BE2C (cell line): ENCODE measurements at regions not wholly inside any gene's neighbourhood (a gene's known extent, or its start where the extent isn't known, plus 50 kb on each side); places are given as distances from the start of the nearest gene placed in this dataset.

ENCODE experiments used
- DNase-seq: peaks from one replicate; pipeline ENCODE4 v3.0.0-alpha.2; 2020
- H3K27me3 ChIP-seq: fragments of 250-450 bp; sonication (Bioruptor Pico); 2 replicates; pipeline ENCODE4 v1.5.1; 2020; ENCODE audit warnings: mild to moderate bottlenecking
- H3K36me3 ChIP-seq: fragments of 250-450 bp; sonication (Bioruptor Pico); 2 replicates; pipeline ENCODE4 v1.5.1; 2020; ENCODE audit warnings: mild to moderate bottlenecking
- H3K4me1 ChIP-seq: fragments of 250-450 bp; sonication (Bioruptor Pico); 2 replicates; pipeline ENCODE4 v1.5.1; 2020
- H3K4me3 ChIP-seq: 2 replicates; pipeline ENCODE4 v1.5.1; 2011; ENCODE audit warnings: low read depth, low read length
- H3K9me3 ChIP-seq: fragments of 250-450 bp; sonication (Bioruptor Pico); 2 replicates; pipeline ENCODE4 v1.5.1; 2020
- TF ChIP-seq, protein P1 (sequence below): IDR thresholded peaks from 2 replicates; pipeline ENCODE4 v1.5.1; 2012; ENCODE audit warnings: mild to moderate bottlenecking, low read depth, low read length

DNA sequence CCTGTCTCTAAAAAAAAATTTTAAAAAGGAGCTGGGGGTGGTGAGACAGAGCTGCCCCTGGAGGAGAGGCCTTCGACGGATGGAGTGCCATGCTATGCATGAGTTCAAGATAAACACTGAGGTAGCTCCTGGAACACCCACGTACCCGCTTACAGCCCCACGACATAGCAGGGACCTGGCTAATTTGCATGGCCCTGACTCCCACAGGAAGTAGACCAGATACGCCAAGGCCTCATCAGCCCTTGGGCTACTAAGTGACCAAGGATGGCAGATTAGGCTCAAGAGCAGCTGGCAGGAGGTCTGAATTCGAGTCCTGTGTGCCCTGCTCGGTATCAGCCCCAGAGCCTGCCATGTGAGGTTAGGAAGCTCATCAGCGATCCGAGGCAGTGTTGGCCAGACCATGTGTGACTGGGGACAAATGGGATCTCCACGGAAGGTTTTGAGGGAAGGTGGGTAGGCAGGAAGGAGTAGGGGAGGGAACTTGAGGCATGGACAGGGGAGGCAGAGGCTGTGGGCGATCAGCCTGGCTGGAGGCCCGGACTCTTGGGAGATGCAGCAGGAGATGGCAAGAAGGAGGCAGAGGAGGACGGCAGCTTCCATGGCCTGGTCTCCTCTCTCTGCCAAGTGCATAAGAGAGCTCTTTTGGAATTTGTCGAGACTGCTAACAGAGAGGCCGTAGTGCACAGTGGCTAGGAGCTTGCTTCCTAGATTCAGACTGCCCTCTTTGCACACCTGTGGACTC is 218.3 kb downstream of the GLI2 start:
- H3K36me3 ChIP-seq = no peaks in the 10 kb centered on the region
- DNase-seq = no peak
- H3K27me3 ChIP-seq = no peaks in the 10 kb centered on the region
- H3K4me1 ChIP-seq = peaks cover 5% of the 10 kb centered on the region
- H3K4me3 ChIP-seq = no peak overlapping the region
- H3K9me3 ChIP-seq = no peaks in the 10 kb centered on the region
- TF ChIP-seq, protein P1, sequence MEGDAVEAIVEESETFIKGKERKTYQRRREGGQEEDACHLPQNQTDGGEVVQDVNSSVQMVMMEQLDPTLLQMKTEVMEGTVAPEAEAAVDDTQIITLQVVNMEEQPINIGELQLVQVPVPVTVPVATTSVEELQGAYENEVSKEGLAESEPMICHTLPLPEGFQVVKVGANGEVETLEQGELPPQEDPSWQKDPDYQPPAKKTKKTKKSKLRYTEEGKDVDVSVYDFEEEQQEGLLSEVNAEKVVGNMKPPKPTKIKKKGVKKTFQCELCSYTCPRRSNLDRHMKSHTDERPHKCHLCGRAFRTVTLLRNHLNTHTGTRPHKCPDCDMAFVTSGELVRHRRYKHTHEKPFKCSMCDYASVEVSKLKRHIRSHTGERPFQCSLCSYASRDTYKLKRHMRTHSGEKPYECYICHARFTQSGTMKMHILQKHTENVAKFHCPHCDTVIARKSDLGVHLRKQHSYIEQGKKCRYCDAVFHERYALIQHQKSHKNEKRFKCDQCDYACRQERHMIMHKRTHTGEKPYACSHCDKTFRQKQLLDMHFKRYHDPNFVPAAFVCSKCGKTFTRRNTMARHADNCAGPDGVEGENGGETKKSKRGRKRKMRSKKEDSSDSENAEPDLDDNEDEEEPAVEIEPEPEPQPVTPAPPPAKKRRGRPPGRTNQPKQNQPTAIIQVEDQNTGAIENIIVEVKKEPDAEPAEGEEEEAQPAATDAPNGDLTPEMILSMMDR = no peak

DNA sequence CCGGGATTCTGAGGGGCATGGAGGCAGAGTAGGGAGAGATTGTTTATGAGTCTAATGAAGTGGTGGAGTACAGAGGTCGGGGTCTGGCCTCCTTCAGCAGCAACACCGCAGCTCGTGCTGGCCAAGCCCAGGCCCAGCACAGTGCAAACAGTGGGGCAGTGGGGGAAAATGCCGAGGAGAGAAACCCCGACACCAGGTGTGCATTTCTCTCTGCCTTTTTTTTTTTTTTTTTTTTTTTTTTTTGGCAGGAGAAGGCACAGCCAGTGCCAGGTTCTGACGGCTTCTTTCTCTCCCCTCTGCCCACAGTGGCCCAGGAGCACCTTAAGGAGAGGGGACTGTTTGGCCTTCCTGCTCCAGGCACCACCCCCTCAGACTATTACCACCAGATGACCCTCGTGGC is 219.3 kb downstream of the GLI2 start:
- DNase-seq = no peak
- Histone ChIP-seq H3K27me3 (no peaks in the 10 kb centered on the region), H3K36me3 (no peaks in the 10 kb centered on the region), H3K4me3 (no peak overlapping the region), H3K4me1 (no peaks in the 10 kb centered on the region), H3K9me3 (no peaks in the 10 kb centered on the region)
- TF ChIP-seq, protein P1 = no peak

DNA sequence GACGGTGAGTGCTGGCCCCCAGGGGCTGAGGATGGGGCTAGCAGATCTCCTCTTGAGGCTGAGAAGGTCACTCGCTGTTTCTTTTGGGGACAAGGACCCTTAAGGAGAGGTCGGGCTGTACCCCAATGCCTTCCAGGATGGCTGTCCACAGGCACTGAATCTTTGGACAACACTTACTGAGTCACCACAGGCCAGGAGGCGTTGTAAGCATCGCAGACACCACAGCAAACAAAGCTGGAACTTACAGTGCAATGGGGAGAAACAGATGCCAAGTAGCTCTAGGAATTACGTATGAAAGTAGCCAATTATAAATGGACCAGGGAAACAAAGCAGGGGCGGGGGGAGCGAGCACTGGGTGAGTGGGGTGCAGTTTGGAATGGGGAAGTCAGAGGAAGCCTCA is 219.8 kb downstream of the GLI2 start:
- H3K36me3 ChIP-seq = no peaks in the 10 kb centered on the region
- H3K4me3 ChIP-seq = no peak overlapping the region
- TF ChIP-seq, protein P1 = no peak
- no peaks in the 10 kb centered on the region for H3K27me3 ChIP-seq
- H3K9me3 ChIP-seq = no peaks in the 10 kb centered on the region
- no peaks in the 10 kb centered on the region for H3K4me1 ChIP-seq
- no peak for DNase-seq

DNA sequence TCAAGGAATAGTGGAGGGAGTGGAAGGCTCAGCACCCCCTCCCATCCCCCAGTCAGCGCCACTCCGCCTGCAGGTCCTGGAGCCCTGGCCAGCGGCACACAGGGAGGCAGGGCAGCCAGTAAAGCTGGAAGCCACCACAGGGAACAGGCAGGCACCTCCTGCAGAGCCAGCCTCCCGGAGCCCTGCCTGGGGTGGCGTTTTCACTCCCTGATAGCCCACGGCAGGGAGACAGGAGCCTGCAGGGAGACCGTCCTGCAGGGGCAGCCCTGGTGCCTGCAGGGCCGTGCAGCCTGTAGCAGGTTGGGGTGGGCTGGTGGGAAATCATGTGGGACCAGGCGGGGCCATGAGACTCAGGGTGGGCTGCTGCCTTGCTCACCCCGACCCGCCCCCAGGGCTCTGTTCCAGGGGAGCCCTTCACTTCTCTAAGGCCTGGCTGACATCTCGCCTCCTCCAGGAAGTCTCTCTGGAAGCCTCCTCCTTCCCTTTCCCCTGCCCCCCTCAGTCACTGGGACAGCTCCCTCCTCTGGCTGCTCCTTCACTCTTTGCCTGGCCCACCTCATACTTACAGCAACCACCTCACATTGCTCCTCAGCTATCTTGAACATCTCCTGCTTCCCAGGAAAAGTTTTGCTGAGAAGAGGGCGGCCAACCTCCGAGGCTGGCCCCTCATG is 221.0 kb downstream of the GLI2 start:
- H3K36me3 ChIP-seq = no peaks in the 10 kb centered on the region

DNA sequence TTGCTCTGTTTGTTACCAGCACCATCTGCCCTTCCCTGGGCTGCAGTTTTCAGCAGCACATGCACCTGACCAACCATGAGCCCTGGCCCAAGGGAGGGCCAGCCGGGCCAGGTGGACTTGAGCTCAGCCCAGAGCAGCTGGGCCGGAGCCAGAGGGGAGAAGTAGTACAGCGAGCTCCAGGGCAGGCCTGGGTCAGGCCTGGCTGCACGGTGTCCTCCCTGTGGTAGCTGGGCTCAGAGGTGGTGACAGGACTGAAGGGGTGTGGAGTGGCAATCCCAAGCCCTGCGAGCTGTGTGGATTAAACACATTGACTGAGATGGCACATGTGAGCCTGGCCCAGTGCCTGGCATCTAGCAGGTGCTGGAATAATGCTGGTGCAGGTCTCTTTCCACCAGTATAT is 222.2 kb downstream of the GLI2 start:
- Histone ChIP-seq H3K36me3 (no peaks in the 10 kb centered on the region), H3K4me1 (no peaks in the 10 kb centered on the region), H3K9me3 (no peaks in the 10 kb centered on the region), H3K4me3 (no peak overlapping the region), H3K27me3 (no peaks in the 10 kb centered on the region)
- TF ChIP-seq, protein P1 = no peak
- DNase-seq = no peak

More for the DNA sequence above, 221.0 kb downstream of the GLI2 start:
- Histone ChIP-seq H3K4me1 (no peaks in the 10 kb centered on the region), H3K9me3 (no peaks in the 10 kb centered on the region), H3K27me3 (no peaks in the 10 kb centered on the region), H3K4me3 (no peak overlapping the region)
- TF ChIP-seq, protein P1 = no peak
- DNase-seq = no peak

DNA sequence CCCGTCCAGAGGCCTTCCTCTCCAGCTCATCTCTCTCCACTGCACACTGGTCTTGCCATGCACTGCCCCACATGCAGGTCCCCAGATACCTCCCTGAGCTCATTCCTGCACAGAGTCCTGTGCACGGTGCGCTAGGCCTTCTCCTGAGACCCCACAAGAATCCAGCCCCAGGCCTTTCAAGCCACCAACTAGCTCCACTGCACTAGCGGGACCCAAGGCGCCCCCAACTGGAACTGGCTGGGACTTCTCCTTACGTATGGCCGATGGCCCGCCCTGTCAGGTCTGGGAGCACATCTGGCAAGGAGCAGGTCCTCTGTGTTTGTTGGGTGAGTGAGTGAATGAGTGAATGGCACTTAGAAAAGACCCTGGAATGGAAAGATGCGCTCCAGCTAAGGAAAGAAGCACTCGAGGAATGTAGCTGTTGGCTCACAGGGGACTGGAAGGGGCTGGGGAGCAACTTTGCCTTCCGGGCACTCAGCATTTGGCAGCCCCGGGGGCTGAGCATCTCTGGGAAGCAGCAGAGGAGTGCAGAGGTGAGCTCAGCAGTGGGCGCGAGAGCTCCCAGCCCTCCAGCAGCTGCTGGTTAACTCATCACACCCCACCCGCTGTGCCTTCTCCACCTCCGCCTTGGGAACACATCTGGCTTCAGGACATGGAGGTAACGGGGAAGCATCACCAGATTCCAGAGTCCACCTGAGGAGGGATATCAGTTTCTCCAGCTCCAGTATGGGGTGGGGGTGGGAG is 223.1 kb downstream of the GLI2 start:
- Histone ChIP-seq H3K36me3 (no peaks in the 10 kb centered on the region), H3K27me3 (no peaks in the 10 kb centered on the region), H3K4me1 (no peaks in the 10 kb centered on the region), H3K9me3 (no peaks in the 10 kb centered on the region), H3K4me3 (no peak overlapping the region)
- TF ChIP-seq, protein P1 = peak; percentile 34
- DNase-seq = peak; percentile 41
